Lung (tissue), 11 donors: ENCODE measurements at regions not wholly inside any gene's neighbourhood (a gene's known extent, or its start where the extent isn't known, plus 50 kb on each side); places are given as distances from the start of the nearest gene placed in this dataset.

Experiments used
- ATAC-seq: fragments of 200-7000 bp; cut with Tn5 transposase; one replicate; pipeline ENCODE4 v1.9.1; 2020; ENCODE audit warnings: moderate number of reproducible peaks; ENCODE audit not compliant: insufficient read depth, low FRiP score
- DNase-seq, 3 donors: peaks; one replicate each; pipeline ENCODE4 v3.0.0-alpha.2; 2013 to 2017
- H3K27ac ChIP-seq, 2 donors: one replicate each; pipeline ENCODE4 v1.5.1; 2013; ENCODE audit warnings: mild to moderate bottlenecking in 2 of 2, moderate library complexity in 2 of 2, control low read depth in 1 of 2, inconsistent platforms in 1 of 2, low read depth in 1 of 2, low read length in 1 of 2
- H3K27me3 ChIP-seq, 3 donors: one replicate each; pipeline ENCODE4 v1.5.1; 2013; ENCODE audit warnings: low read length in 2 of 3; ENCODE audit not compliant: control insufficient read depth in 3 of 3, insufficient read depth in 3 of 3
- H3K36me3 ChIP-seq, 4 donors: one replicate each; pipeline ENCODE4 v1.5.1; 2013; ENCODE audit warnings: low read length in 4 of 4, mild to moderate bottlenecking in 1 of 4, moderate library complexity in 1 of 4; ENCODE audit not compliant: control insufficient read depth in 4 of 4, insufficient read depth in 4 of 4
- H3K4me1 ChIP-seq, 5 donors: one replicate each; pipeline ENCODE4 v1.5.1; 2013; ENCODE audit warnings: low read length in 5 of 5, mild to moderate bottlenecking in 2 of 5, moderate library complexity in 1 of 5; ENCODE audit not compliant: control insufficient read depth in 5 of 5, insufficient read depth in 5 of 5
- H3K4me3 ChIP-seq: one replicate; pipeline ENCODE4 v1.5.1; 2013; ENCODE audit warnings: mild to moderate bottlenecking, control low read depth, moderate library complexity
- H3K9ac ChIP-seq, 2 donors: one replicate each; pipeline ENCODE4 v1.5.1; 2013; ENCODE audit warnings: low read length in 2 of 2, control low read depth in 1 of 2; ENCODE audit not compliant: insufficient read depth in 1 of 2
- H3K9me3 ChIP-seq, 4 donors: one replicate each; pipeline ENCODE4 v1.5.1; 2013; ENCODE audit warnings: low read length in 3 of 4, mild to moderate bottlenecking in 1 of 4, moderate library complexity in 1 of 4; ENCODE audit not compliant: control insufficient read depth in 4 of 4, insufficient read depth in 3 of 4
- CTCF ChIP-seq: IDR thresholded peaks from 2 replicates; pipeline ENCODE4 v1.5.1; 2012; ENCODE audit warnings: mild to moderate bottlenecking; ENCODE audit errors: control extremely low read depth, extremely low read depth
- WGBS, 2 donors: extraction: QIAGEN DNeasy Blood & Tissue Kit; methylation state at CpG; one replicate each; pipeline ENCODE4 v1.1.7; 2013; 5-methylcytosine and 5-hydroxymethylcytosine counted together
- donor health status: control.
- donor health status: control.
- donor health status: Bipolar disorder and iron deficiency.
- donor health status: healthy.
- donor health status: DM: yes; HTN: yes; CAD: no.

- DNase-seq (peak in 1 of 3 donors; percentile 29), ATAC-seq (peak; percentile 53)
Measured at GRCh38 chr1:213934649-213935048, 53.1 kb upstream of the PROX1 start.

GRCh38 chr1:213936571-213936970, 51.2 kb upstream of the PROX1 start:
- DNase-seq = no peak
- no peak overlapping the region for H3K9ac ChIP-seq
- TF ChIP-seq CTCF = no peak
- no peak overlapping the region for H3K4me3 ChIP-seq
- no peaks in the 10 kb centered on the region for H3K9me3 ChIP-seq
- H3K27me3 ChIP-seq = no peaks in the 10 kb centered on the region
- ATAC-seq = no peak
- WGBS, 2 donors = 76 to 83% methylated on average over 3 of the region's 3 CpGs
- no peak overlapping the region for H3K27ac ChIP-seq
- H3K4me1 ChIP-seq = peaks cover 0 to 26% (median 3%) of the 10 kb centered on the region in 5 donors
- H3K36me3 ChIP-seq = no peaks in the 10 kb centered on the region

More at GRCh38 chr1:213934649-213935048, 53.1 kb upstream of the PROX1 start:
- Histone ChIP-seq H3K4me3 (no peak overlapping the region), H3K27ac (no peak overlapping the region), H3K27me3 (no peaks in the 10 kb centered on the region), H3K36me3 (no peaks in the 10 kb centered on the region), H3K9me3 (no peaks in the 10 kb centered on the region), H3K9ac (no peak overlapping the region), H3K4me1 (peaks cover 0 to 26% (median 3%) of the 10 kb centered on the region in 5 donors)
- 48 to 66% methylated on average over 5 of the region's 5 CpGs for WGBS, 2 donors
- TF ChIP-seq CTCF = no peak
